H1 (cell line): ENCODE measurements at regions not wholly inside any gene's neighbourhood (a gene's known extent, or its start where the extent isn't known, plus 50 kb on each side); places are given as distances from the start of the nearest gene placed in this dataset.

Experiments
- CTCF ChIA-PET: fragments of 300-600 bp; sonication (Branson Sonifier 250); formaldehyde crosslinking; loops from one replicate; lab custom pipeline; 2021; ENCODE audit not compliant: partially characterized antibody; lab: Charles Lee
- POLR2A ChIA-PET: fragments of 300-600 bp; sonication (Branson Sonifier 250); formaldehyde crosslinking; loops from one replicate; lab custom pipeline; 2021; ENCODE audit warnings: inconsistent platforms; ENCODE audit not compliant: partially characterized antibody; lab: Charles Lee
- DNase-seq, 2 experiments: peaks; one replicate each; pipeline versions ENCODE4 v3.0.0 to v3.0.0-alpha.2; 2010 to 2022; ENCODE audit warnings: low spot score in 2 of 2, low read depth in 1 of 2, mixed read lengths in 1 of 2
- FAIRE-seq: peaks from 2 replicates; lab custom pipeline; 2011; peaks lifted over from hg19 to GRCh38; lab: Jason Lieb, UNC
- H2AFZ ChIP-seq: 2 replicates; pipeline ENCODE4 v1.8.1; 2012; ENCODE audit warnings: low read length, inconsistent platforms
- H2AK5ac ChIP-seq: 2 replicates; pipeline ENCODE4 v1.6.1; 2013; ENCODE audit warnings: low read depth, low read length
- H2BK120ac ChIP-seq: replicated peaks from 2 replicates; pipeline ENCODE3; 2013; ENCODE audit warnings: low read depth, low read length, inconsistent platforms
- H2BK12ac ChIP-seq: 2 replicates; pipeline ENCODE4 v1.6.1; 2013; ENCODE audit warnings: low read depth, low read length
- H2BK15ac ChIP-seq: 2 replicates; pipeline ENCODE4 v1.6.1; 2013; ENCODE audit warnings: low read length
- H2BK20ac ChIP-seq: 2 replicates; pipeline ENCODE4 v1.6.1; 2013; ENCODE audit warnings: low read length
- H2BK5ac ChIP-seq: 2 replicates; pipeline ENCODE4 v1.6.1; 2013; ENCODE audit warnings: low read depth, low read length
- H3K14ac ChIP-seq: 2 replicates; pipeline ENCODE4 v1.6.1; 2013; ENCODE audit warnings: inconsistent platforms; ENCODE audit not compliant: insufficient read length
- H3K18ac ChIP-seq: 2 replicates; pipeline ENCODE4 v1.6.1; 2013; ENCODE audit warnings: low read length; ENCODE audit errors: extremely low read depth
- H3K23ac ChIP-seq: 2 replicates; pipeline ENCODE4 v1.6.1; 2013; ENCODE audit warnings: inconsistent platforms; ENCODE audit not compliant: insufficient read length
- H3K23me2 ChIP-seq: 2 replicates; pipeline ENCODE4 v1.6.1; 2013; ENCODE audit warnings: low read depth, low read length
- H3K27ac ChIP-seq: 2 replicates; pipeline ENCODE4 v1.6.1; 2011; ENCODE audit warnings: low read depth, low read length, inconsistent platforms
- H3K27me3 ChIP-seq, 4 experiments: replicated peaks in 1 of 4; 1 replicate in 1 of 4; 2 replicates in 3 of 4; pipeline versions ENCODE4 v1.6.1 to v1.8.1; 2011 to 2013; ENCODE audit warnings: low read length in 3 of 4, mild to moderate bottlenecking in 3 of 4, inconsistent platforms in 2 of 4, mixed read lengths in 2 of 4, moderate library complexity in 1 of 4; ENCODE audit not compliant: control insufficient read depth in 3 of 4, insufficient read depth in 3 of 4; ENCODE audit errors: extremely low read depth in 1 of 4
- H3K36me3 ChIP-seq, 4 experiments: 2 replicates each; pipeline versions ENCODE4 v1.6.1 to v1.8.1; 2011 to 2013; ENCODE audit warnings: mild to moderate bottlenecking in 4 of 4, low read length in 3 of 4, moderate library complexity in 2 of 4, control low read depth in 1 of 4, inconsistent platforms in 1 of 4; ENCODE audit not compliant: insufficient read depth in 4 of 4, control insufficient read depth in 2 of 4
- H3K4ac ChIP-seq: replicated peaks from 2 replicates; pipeline ENCODE3; 2013; ENCODE audit warnings: low read length, low read depth, mixed read lengths, inconsistent platforms; ENCODE audit not compliant: insufficient read length
- H3K4me1 ChIP-seq, 4 experiments: replicated peaks in 1 of 4; 1 replicate in 1 of 4; 2 replicates in 3 of 4; pipeline versions ENCODE4 v1.6.1 to v1.8.1; 2011 to 2013; ENCODE audit warnings: low read length in 3 of 4, inconsistent platforms in 2 of 4, mixed read lengths in 1 of 4; ENCODE audit not compliant: insufficient read depth in 4 of 4, control insufficient read depth in 3 of 4
- H3K4me2 ChIP-seq, 2 experiments: 2 replicates each; pipeline versions ENCODE4 v1.6.1 to v1.8.1; 2011 to 2013; ENCODE audit warnings: low read depth in 2 of 2, low read length in 2 of 2, control low read depth in 1 of 2, inconsistent platforms in 1 of 2, mild to moderate bottlenecking in 1 of 2; ENCODE audit not compliant: insufficient read depth in 1 of 2
- H3K4me3 ChIP-seq, 4 experiments: fragments of 200-600, 300-600 bp in 1 of 4; sonication (generic), shearing (Covaris generic), sonication (Bioruptor Twin) in 1 of 4; 2 replicates each; pipeline versions ENCODE4 v1.5.1 to v1.8.1; 2011 to 2016; ENCODE audit warnings: low read length in 4 of 4, low read depth in 3 of 4, control low read depth in 2 of 4, inconsistent platforms in 2 of 4, mild to moderate bottlenecking in 2 of 4, mixed read lengths in 1 of 4, moderate library complexity in 1 of 4; ENCODE audit not compliant: insufficient read depth in 2 of 4; ENCODE audit errors: extremely low read depth in 1 of 4
- H3K56ac ChIP-seq: replicated peaks from 2 replicates; pipeline ENCODE3; 2013; ENCODE audit warnings: low read depth, mild to moderate bottlenecking, mixed read lengths, low read length, inconsistent platforms; ENCODE audit not compliant: insufficient read length
- H3K79me1 ChIP-seq: 2 replicates; pipeline ENCODE4 v1.6.1; 2013; ENCODE audit warnings: low read depth, low read length, control low read depth
- H3K79me2 ChIP-seq, 2 experiments: 2 replicates each; pipeline versions ENCODE4 v1.6.1 to v1.8.1; 2012 to 2013; ENCODE audit warnings: low read length in 2 of 2, mild to moderate bottlenecking in 2 of 2, inconsistent platforms in 1 of 2; ENCODE audit not compliant: insufficient read depth in 2 of 2, control insufficient read depth in 1 of 2
- H3K9ac ChIP-seq, 4 experiments: replicated peaks in 1 of 4; 1 replicate in 1 of 4; 2 replicates in 3 of 4; pipeline versions ENCODE4 v1.6.1 to v1.8.1; 2011 to 2013; ENCODE audit warnings: low read depth in 3 of 4, low read length in 3 of 4, control low read depth in 2 of 4, mild to moderate bottlenecking in 2 of 4, moderate library complexity in 2 of 4, inconsistent platforms in 1 of 4; ENCODE audit errors: extremely low read depth in 1 of 4
- H3K9me3 ChIP-seq, 2 experiments: 2 replicates each; pipeline versions ENCODE4 v1.6.1 to v1.8.1; 2012 to 2013; ENCODE audit warnings: mild to moderate bottlenecking in 2 of 2, moderate library complexity in 2 of 2, control low read depth in 1 of 2, inconsistent platforms in 1 of 2, low read depth in 1 of 2, low read length in 1 of 2, mixed read lengths in 1 of 2; ENCODE audit not compliant: insufficient read depth in 2 of 2
- H4K20me1 ChIP-seq, 2 experiments: replicated peaks in 1 of 2; 2 replicates each; pipeline versions ENCODE3 to v1.8.1; 2011 to 2013; ENCODE audit warnings: inconsistent platforms in 2 of 2, low read length in 2 of 2, mild to moderate bottlenecking in 1 of 2; ENCODE audit not compliant: insufficient read depth in 2 of 2, control insufficient read depth in 1 of 2
- H4K5ac ChIP-seq: 2 replicates; pipeline ENCODE4 v1.6.1; 2013; ENCODE audit warnings: low read length, low read depth, mixed read lengths, inconsistent platforms; ENCODE audit not compliant: insufficient read length
- H4K8ac ChIP-seq: 2 replicates; pipeline ENCODE4 v1.8.0; 2013; ENCODE audit warnings: mild to moderate bottlenecking, moderate library complexity, low read length, inconsistent platforms; ENCODE audit not compliant: insufficient read depth; ENCODE audit errors: extremely low read depth
- H4K91ac ChIP-seq: replicated peaks from 2 replicates; pipeline ENCODE3; 2013; ENCODE audit warnings: low read length, mixed read lengths, inconsistent platforms; ENCODE audit not compliant: insufficient read length
- BRCA1 ChIP-seq: IDR thresholded peaks from 2 replicates; pipeline ENCODE4 v1.6.1; 2012; ENCODE audit warnings: low read depth, low read length, improper control_type of control experiment
- CBX8 ChIP-seq: fragments of 300-800, 300-1000 bp; sonication (generic); IDR thresholded peaks from 2 replicates; pipeline ENCODE4 v1.7.1; 2016; ENCODE audit warnings: low read depth, low read length, borderline replicate concordance
- EGR1 ChIP-seq: IDR thresholded peaks from 2 replicates; pipeline ENCODE4 v1.6.1; 2011; ENCODE audit warnings: low read depth, low read length, borderline replicate concordance
- FOSL1 ChIP-seq: IDR thresholded peaks from 2 replicates; pipeline ENCODE4 v1.6.1; 2011; ENCODE audit warnings: mild to moderate bottlenecking, low read depth, low read length, moderate library complexity; ENCODE audit not compliant: insufficient read depth
- GTF2F1 ChIP-seq: IDR thresholded peaks from 2 replicates; pipeline ENCODE4 v1.6.1; 2012; ENCODE audit warnings: low read depth, low read length, improper control_type of control experiment, borderline replicate concordance
- JUND ChIP-seq: IDR thresholded peaks from 2 replicates; pipeline ENCODE4 v1.6.1; 2011; ENCODE audit warnings: mild to moderate bottlenecking, improper control_type of control experiment, low read length
- KDM5A ChIP-seq: fragments of 200-600 bp; IDR thresholded peaks from 2 replicates; pipeline ENCODE4 v1.7.1; 2012; ENCODE audit warnings: mild to moderate bottlenecking, low read length, inconsistent platforms, mixed read lengths
- NRF1 ChIP-seq: IDR thresholded peaks from 2 replicates; pipeline ENCODE4 v1.6.1; 2011; ENCODE audit warnings: mild to moderate bottlenecking, low read depth, low read length, improper control_type of control experiment
- RFX5 ChIP-seq: IDR thresholded peaks from 2 replicates; pipeline ENCODE4 v1.6.1; 2011; ENCODE audit warnings: low read depth, low read length, improper control_type of control experiment, borderline replicate concordance
- RXRA ChIP-seq: IDR thresholded peaks from 2 replicates; pipeline ENCODE4 v1.6.1; 2011; ENCODE audit warnings: low read depth, mild to moderate bottlenecking, low read length, moderate library complexity; ENCODE audit not compliant: insufficient read depth
- SP2 ChIP-seq: IDR thresholded peaks from 2 replicates; pipeline ENCODE4 v1.6.1; 2012; ENCODE audit warnings: mild to moderate bottlenecking, low read length, inconsistent platforms
- TAF7 ChIP-seq: optimal IDR thresholded peaks from 2 replicates; pipeline ENCODE3; 2011; ENCODE audit warnings: low read depth, mild to moderate bottlenecking, inconsistent platforms, low read length, moderate library complexity, borderline replicate concordance
- ZNF274 ChIP-seq: IDR thresholded peaks from 2 replicates; pipeline ENCODE4 v1.7.0; 2012; ENCODE audit warnings: low read length, borderline replicate concordance; ENCODE audit errors: extremely low read depth
- WGBS, 2 experiments: shearing (Covaris generic) in 1 of 2; methylation state at CpG; one replicate each; pipeline versions ENCODE4 v1.1.6 to v1.1.7; 2013 to 2015; ENCODE audit warnings: low lambda C conversion rate in 2 of 2, mixed read lengths in 2 of 2, inconsistent platforms in 1 of 2, low coverage in 1 of 2, missing lambda C conversion rate in 1 of 2; ENCODE audit not compliant: insufficient replicate concordance in 2 of 2, insufficient coverage in 1 of 2, insufficient read length in 1 of 2; ENCODE audit errors: extremely low coverage in 1 of 2, missing lambda C conversion rate in 1 of 2; 5-methylcytosine and 5-hydroxymethylcytosine counted together
- TF ChIP-seq, protein P1 (sequence below): IDR thresholded peaks from 2 replicates; pipeline ENCODE4 v1.6.1; 2012; ENCODE audit warnings: low read length, inconsistent platforms

DNA sequence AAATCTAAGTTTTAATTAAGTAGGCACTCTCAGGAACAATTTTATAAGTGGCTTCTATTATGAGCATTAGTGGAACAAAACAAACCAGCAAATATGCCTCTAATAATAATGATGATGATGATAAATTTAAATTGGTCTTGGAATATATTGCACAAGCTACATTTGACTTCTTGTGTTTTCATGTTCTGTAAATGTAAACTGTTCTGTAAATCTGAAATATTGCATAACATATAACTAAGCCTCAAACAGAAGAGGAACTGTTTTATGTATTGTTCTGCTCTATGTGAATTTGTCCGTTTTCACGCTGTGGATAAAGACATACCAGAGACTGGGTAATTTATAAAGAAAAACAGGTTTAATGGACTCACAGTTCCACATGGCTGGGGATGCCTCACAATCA is 625.2 kb upstream of the CELF2 start:
- FAIRE-seq (no peak), DNase-seq (no peak)
- no peaks in the 10 kb centered on the region for H3K36me3 ChIP-seq
- no peak overlapping the region for H3K27ac ChIP-seq
- no peaks in the 10 kb centered on the region for H3K79me1 ChIP-seq
- H2BK20ac ChIP-seq, result no peak overlapping the region
- H3K9ac ChIP-seq, result no peak overlapping the region
- H3K4me1 ChIP-seq, result no peaks in the 10 kb centered on the region
- H3K23me2 ChIP-seq, result no peaks in the 10 kb centered on the region
- H4K20me1 ChIP-seq, result no peaks in the 10 kb centered on the region
- CTCF ChIA-PET, result interaction anchor here (0.6 kb wide), 1 partner anchor 365 kb away, joined by 3 read pairs; no protein-coding TSS in a partner anchor
- no peaks in the 10 kb centered on the region; a peak in 1 of 4 replicates for H3K9me3 ChIP-seq
- no peak overlapping the region for H3K4me3 ChIP-seq
- no peak overlapping the region for H3K4me2 ChIP-seq
- H4K8ac ChIP-seq, result no peak overlapping the region
- no peak overlapping the region for H2BK15ac ChIP-seq
- no peak overlapping the region for H3K4ac ChIP-seq
- H2BK120ac ChIP-seq, result no peak overlapping the region
- H2AK5ac ChIP-seq, result no peak overlapping the region
- POLR2A ChIA-PET, result no interaction called here
- no peak overlapping the region for H2AFZ ChIP-seq
- H3K18ac ChIP-seq, result no peak overlapping the region
- H3K14ac ChIP-seq, result no peak overlapping the region
- no peak overlapping the region for H4K5ac ChIP-seq
- no peaks in the 10 kb centered on the region; a peak in 1 of 7 replicates for H3K27me3 ChIP-seq
- H3K23ac ChIP-seq, result no peak overlapping the region
- 100% methylated on average over 2 of the region's 2 CpGs; no CpG with 5 or more reads in 1 of the 2 experiments for WGBS, 2 experiments
- no peak overlapping the region for H4K91ac ChIP-seq
- no peak overlapping the region for H2BK5ac ChIP-seq
- no peak overlapping the region for H3K56ac ChIP-seq
- no peaks in the 10 kb centered on the region for H3K79me2 ChIP-seq
- H2BK12ac ChIP-seq, result no peak overlapping the region
- TF ChIP-seq GTF2F1 (no peak), JUND (no peak), RFX5 (no peak), BRCA1 (no peak), SP2 (no peak), KDM5A (no peak), ZNF274 (no peak), TAF7 (no peak), NRF1 (no peak), CBX8 (no peak), FOSL1 (no peak), RXRA (no peak), EGR1 (no peak)
- TF ChIP-seq, protein P1, sequence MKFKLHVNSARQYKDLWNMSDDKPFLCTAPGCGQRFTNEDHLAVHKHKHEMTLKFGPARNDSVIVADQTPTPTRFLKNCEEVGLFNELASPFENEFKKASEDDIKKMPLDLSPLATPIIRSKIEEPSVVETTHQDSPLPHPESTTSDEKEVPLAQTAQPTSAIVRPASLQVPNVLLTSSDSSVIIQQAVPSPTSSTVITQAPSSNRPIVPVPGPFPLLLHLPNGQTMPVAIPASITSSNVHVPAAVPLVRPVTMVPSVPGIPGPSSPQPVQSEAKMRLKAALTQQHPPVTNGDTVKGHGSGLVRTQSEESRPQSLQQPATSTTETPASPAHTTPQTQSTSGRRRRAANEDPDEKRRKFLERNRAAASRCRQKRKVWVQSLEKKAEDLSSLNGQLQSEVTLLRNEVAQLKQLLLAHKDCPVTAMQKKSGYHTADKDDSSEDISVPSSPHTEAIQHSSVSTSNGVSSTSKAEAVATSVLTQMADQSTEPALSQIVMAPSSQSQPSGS, result no peak
